Sigmoid colon (tissue), 4 donors: ENCODE measurements at regions not wholly inside any gene's neighbourhood (a gene's known extent, or its start where the extent isn't known, plus 50 kb on each side); places are given as distances from the start of the nearest gene placed in this dataset.

Experiments
- EP300 ChIP-seq, 4 donors: sonication (generic); formaldehyde crosslinking; IDR thresholded peaks; one replicate each; pipeline ENCODE4 v1.6.1; 2017; ENCODE audit warnings: antibody characterized with exemption in 4 of 4
- POLR2A ChIP-seq, 2 donors: fragments of 450-650 bp; IDR thresholded peaks; one replicate each; pipeline ENCODE4 v1.6.1; 2016; ENCODE audit warnings: antibody characterized with exemption in 2 of 2, mild to moderate bottlenecking in 2 of 2, moderate library complexity in 2 of 2
- POLR2AphosphoS5 ChIP-seq, 4 donors: sonication (generic); formaldehyde crosslinking; IDR thresholded peaks; one replicate each; pipeline ENCODE4 v1.6.1; 2017; ENCODE audit warnings: antibody characterized with exemption in 4 of 4
- TF ChIP-seq, protein P1 (sequence below), 4 experiments: fragments of 450-650 bp in 3 of 4; fragments of 200-600 bp in 1 of 4; IDR thresholded peaks; one replicate each; pipeline ENCODE4 v1.5.1; 2016 to 2019; ENCODE audit warnings: antibody characterized with exemption in 4 of 4, mild to moderate bottlenecking in 3 of 4, moderate library complexity in 2 of 4

DNA sequence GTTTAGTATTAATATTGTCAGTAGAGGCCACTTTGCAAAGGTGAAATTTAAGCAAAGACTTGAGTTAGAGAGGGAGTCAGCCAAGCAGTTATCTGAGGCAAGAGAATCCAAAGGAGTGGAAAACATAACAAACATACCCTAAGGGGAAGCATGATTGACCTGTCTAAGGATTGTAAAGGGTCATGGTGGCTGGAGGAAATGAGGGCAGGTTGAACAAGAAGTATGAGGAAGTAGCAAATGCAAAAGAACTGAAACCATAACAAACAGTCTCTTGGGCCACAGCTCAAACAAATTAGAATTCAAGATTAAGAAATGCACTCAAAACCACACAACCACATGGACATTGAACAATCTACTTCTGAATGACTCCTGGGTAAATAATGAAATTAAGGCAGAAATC is 103.2 kb downstream of the FBXO5 start:
- TF ChIP-seq, protein P1, sequence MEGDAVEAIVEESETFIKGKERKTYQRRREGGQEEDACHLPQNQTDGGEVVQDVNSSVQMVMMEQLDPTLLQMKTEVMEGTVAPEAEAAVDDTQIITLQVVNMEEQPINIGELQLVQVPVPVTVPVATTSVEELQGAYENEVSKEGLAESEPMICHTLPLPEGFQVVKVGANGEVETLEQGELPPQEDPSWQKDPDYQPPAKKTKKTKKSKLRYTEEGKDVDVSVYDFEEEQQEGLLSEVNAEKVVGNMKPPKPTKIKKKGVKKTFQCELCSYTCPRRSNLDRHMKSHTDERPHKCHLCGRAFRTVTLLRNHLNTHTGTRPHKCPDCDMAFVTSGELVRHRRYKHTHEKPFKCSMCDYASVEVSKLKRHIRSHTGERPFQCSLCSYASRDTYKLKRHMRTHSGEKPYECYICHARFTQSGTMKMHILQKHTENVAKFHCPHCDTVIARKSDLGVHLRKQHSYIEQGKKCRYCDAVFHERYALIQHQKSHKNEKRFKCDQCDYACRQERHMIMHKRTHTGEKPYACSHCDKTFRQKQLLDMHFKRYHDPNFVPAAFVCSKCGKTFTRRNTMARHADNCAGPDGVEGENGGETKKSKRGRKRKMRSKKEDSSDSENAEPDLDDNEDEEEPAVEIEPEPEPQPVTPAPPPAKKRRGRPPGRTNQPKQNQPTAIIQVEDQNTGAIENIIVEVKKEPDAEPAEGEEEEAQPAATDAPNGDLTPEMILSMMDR (IDR thresholded peaks at IDR 0.05): no peak
- TF ChIP-seq POLR2A (IDR thresholded peaks at IDR 0.05) (no peak), EP300 (IDR thresholded peaks at IDR 0.05) (no peak), POLR2AphosphoS5 (IDR thresholded peaks at IDR 0.05) (no peak)
